ENCODE measurements at regions not wholly inside any gene's neighbourhood (a gene's known extent, or its start where the extent isn't known, plus 50 kb on each side); places are given as distances from the start of the nearest gene placed in this dataset.

DNA sequence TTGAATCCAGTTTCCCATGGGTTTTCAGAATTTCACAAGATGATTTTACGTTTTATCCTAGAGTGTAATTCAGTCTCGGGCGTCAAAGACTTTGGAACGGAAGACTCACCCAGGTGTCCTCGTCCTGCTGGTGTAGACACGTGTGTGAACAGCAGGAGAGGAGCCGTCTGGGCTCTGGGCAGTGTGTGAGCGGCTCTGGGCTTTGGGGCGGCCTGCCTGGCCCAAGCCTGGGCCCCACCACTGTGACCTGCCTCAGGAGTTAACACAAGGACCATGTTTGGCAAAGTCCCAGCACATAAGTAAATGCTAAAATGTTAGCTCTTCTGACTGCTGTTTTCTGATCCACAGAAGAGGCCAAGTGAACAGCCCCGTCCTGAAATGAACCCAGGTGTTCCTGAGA is 1093.3 kb downstream of the BRD1 start:
- TF ChIP-seq MAFK (IDR thresholded peaks at IDR 0.05; ENCODE audit: low read depth, low read length), result no peak
- TF ChIP-seq POLR2A (IDR thresholded peaks at IDR 0.05; ENCODE audit: low read depth, low read length), result no peak
- no peak for TF ChIP-seq RFX5 (IDR thresholded peaks at IDR 0.05; ENCODE audit: low read depth, low read length)
- TF ChIP-seq, protein P1, sequence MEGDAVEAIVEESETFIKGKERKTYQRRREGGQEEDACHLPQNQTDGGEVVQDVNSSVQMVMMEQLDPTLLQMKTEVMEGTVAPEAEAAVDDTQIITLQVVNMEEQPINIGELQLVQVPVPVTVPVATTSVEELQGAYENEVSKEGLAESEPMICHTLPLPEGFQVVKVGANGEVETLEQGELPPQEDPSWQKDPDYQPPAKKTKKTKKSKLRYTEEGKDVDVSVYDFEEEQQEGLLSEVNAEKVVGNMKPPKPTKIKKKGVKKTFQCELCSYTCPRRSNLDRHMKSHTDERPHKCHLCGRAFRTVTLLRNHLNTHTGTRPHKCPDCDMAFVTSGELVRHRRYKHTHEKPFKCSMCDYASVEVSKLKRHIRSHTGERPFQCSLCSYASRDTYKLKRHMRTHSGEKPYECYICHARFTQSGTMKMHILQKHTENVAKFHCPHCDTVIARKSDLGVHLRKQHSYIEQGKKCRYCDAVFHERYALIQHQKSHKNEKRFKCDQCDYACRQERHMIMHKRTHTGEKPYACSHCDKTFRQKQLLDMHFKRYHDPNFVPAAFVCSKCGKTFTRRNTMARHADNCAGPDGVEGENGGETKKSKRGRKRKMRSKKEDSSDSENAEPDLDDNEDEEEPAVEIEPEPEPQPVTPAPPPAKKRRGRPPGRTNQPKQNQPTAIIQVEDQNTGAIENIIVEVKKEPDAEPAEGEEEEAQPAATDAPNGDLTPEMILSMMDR (conservative IDR thresholded peaks at IDR 0.05; ENCODE audit: low read depth, low read length), result no peak
- TF ChIP-seq MXI1 (IDR thresholded peaks at IDR 0.05; ENCODE audit: borderline replicate concordance, low read depth, low read length), result no peak
- no peak for TF ChIP-seq CEBPB (IDR thresholded peaks at IDR 0.05; ENCODE audit: low read depth, low read length)
- no peak for TF ChIP-seq FOS (IDR thresholded peaks at IDR 0.05; ENCODE audit: low read depth, low read length)
- TF ChIP-seq RAD21 (IDR thresholded peaks at IDR 0.05; ENCODE audit: low read length), result no peak
- TF ChIP-seq, protein P2, sequence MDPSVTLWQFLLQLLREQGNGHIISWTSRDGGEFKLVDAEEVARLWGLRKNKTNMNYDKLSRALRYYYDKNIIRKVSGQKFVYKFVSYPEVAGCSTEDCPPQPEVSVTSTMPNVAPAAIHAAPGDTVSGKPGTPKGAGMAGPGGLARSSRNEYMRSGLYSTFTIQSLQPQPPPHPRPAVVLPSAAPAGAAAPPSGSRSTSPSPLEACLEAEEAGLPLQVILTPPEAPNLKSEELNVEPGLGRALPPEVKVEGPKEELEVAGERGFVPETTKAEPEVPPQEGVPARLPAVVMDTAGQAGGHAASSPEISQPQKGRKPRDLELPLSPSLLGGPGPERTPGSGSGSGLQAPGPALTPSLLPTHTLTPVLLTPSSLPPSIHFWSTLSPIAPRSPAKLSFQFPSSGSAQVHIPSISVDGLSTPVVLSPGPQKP (IDR thresholded peaks at IDR 0.05; ENCODE audit: borderline replicate concordance, low read depth, low read length), result no peak

Data from IMR-90 (cell line).